Caco-2 (cell line): ENCODE measurements at regions not wholly inside any gene's neighbourhood (a gene's known extent, or its start where the extent isn't known, plus 50 kb on each side); places are given as distances from the start of the nearest gene placed in this dataset.

Experiments
- BruUV-seq: library from RNA; stranded (reverse); fragments of 400-500 nt; replicated peaks from 2 replicates; lab custom pipeline; 2021; lab: Mats Ljungman, UMichigan
- CTCF ChIA-PET: fragments of 300-600 bp; sonication (Branson Sonifier 250); formaldehyde crosslinking; loops from one replicate; lab custom pipeline; 2022; ENCODE audit warnings: antibody characterized with exemption; lab: Charles Lee
- POLR2A ChIA-PET: fragments of 300-600 bp; sonication (Branson Sonifier 250); formaldehyde crosslinking; loops from one replicate; lab custom pipeline; 2022; ENCODE audit warnings: antibody characterized with exemption; lab: Charles Lee
- DNase-seq, 2 experiments: peaks; one replicate each; pipeline versions ENCODE4 v3.0.0 to v3.0.0-alpha.2; 2020 to 2022
- H3K27me3 ChIP-seq: replicated peaks from 2 replicates; pipeline ENCODE4 v1.6.0; 2011; ENCODE audit warnings: low read length; ENCODE audit not compliant: control insufficient read depth, insufficient read depth
- H3K36me3 ChIP-seq: 2 replicates; pipeline ENCODE4 v1.5.1; 2011; ENCODE audit warnings: low read length; ENCODE audit not compliant: control insufficient read depth, insufficient read depth
- H3K4me1 ChIP-seq: fragments of 250-450 bp; sonication (Bioruptor Pico); 2 replicates; pipeline ENCODE4 v1.5.1; 2020; ENCODE audit warnings: mild to moderate bottlenecking
- H3K4me3 ChIP-seq: 2 replicates; pipeline ENCODE4 v1.5.1; 2011; ENCODE audit warnings: low read depth, mild to moderate bottlenecking, control low read depth, low read length
- H3K9me3 ChIP-seq: fragments of 250-450 bp; sonication (Bioruptor Pico); 2 replicates; pipeline ENCODE4 v1.5.1; 2020; ENCODE audit warnings: mild to moderate bottlenecking, moderate library complexity
- H3K27ac Mint-ChIP-seq: one replicate; pipeline ENCODE4 v1.8.0; 2022; ENCODE audit warnings: mixed read lengths; ENCODE audit not compliant: unreplicated experiment
- H3K27me3 Mint-ChIP-seq: one replicate; pipeline ENCODE4 v1.8.0; 2022; ENCODE audit warnings: mixed read lengths; ENCODE audit not compliant: insufficient read depth, unreplicated experiment
- H3K36me3 Mint-ChIP-seq: one replicate; pipeline ENCODE4 v1.8.0; 2022; ENCODE audit warnings: mild to moderate bottlenecking, mixed read lengths; ENCODE audit not compliant: insufficient read depth, unreplicated experiment
- H3K4me1 Mint-ChIP-seq: one replicate; pipeline ENCODE4 v1.8.0; 2022; ENCODE audit warnings: low read depth, mixed read lengths; ENCODE audit not compliant: unreplicated experiment
- H3K4me3 Mint-ChIP-seq: one replicate; pipeline ENCODE4 v1.8.0; 2022; ENCODE audit warnings: mild to moderate bottlenecking, moderate library complexity, mixed read lengths; ENCODE audit not compliant: unreplicated experiment
- H3K9me3 Mint-ChIP-seq: one replicate; pipeline ENCODE4 v1.8.0; 2022; ENCODE audit warnings: mixed read lengths; ENCODE audit not compliant: unreplicated experiment
- CTCF ChIP-seq, 2 experiments: fragments of 200-600 bp in 1 of 2; IDR thresholded peaks; 1 replicate in 1 of 2; 2 replicates in 1 of 2; pipeline versions ENCODE4 v1.5.1 to v1.8.0; 2011 to 2022; ENCODE audit warnings: antibody characterized with exemption in 1 of 2, control low read depth in 1 of 2, inconsistent platforms in 1 of 2, low read depth in 1 of 2, low read length in 1 of 2, mild to moderate bottlenecking in 1 of 2, moderate library complexity in 1 of 2; ENCODE audit not compliant: insufficient read depth in 1 of 2, severe bottlenecking in 1 of 2, unreplicated experiment in 1 of 2
- intact Hi-C: fragments of 100-400 bp; cut with micrococcal nuclease; formaldehyde crosslinking; loops from one replicate; pipeline ENCODE4 v1.10.0; 2022; ENCODE audit not compliant: unreplicated experiment

- TF ChIP-seq CTCF (IDR thresholded peaks at IDR 0.05; ENCODE audit: insufficient read depth in 1 of 2, low read depth in 1 of 2, low read length in 1 of 2, severe bottlenecking in 1 of 2, unreplicated experiment in 1 of 2): peak; percentile 71 to 75
- H3K4me1 Mint-ChIP-seq: peaks cover 5% of the 10 kb centered on the region
- no peaks in the 10 kb centered on the region; the same call in 1 of the 2 replicates for H3K4me1 ChIP-seq
- POLR2A ChIA-PET: no interaction called here
- CTCF ChIA-PET: interaction anchor here (0.6 to 0.7 kb wide), 2 partner anchors 73 to 95 kb away, joined by 3 read pairs; no protein-coding TSS in a partner anchor
- no peak overlapping the region for H3K4me3 Mint-ChIP-seq
- DNase-seq: peak; percentile 54 to 63
- no peaks in the 10 kb centered on the region for H3K36me3 ChIP-seq
- BruUV-seq: no TSS peak
- H3K27me3 ChIP-seq: no peaks in the 10 kb centered on the region
- 0 out of 2 replicates have a peak, but pooled peaks cover 3% of the 10 kb centered on the region for H3K9me3 ChIP-seq
- no peaks in the 10 kb centered on the region for H3K36me3 Mint-ChIP-seq
- H3K9me3 Mint-ChIP-seq: no peaks in the 10 kb centered on the region
- H3K4me3 ChIP-seq: no peak overlapping the region
- no peaks in the 10 kb centered on the region for H3K27me3 Mint-ChIP-seq
- H3K27ac Mint-ChIP-seq: no peak overlapping the region
- intact Hi-C loops: loop anchor here (5.0 to 10.0 kb wide), 3 partner anchors 101 to 268 kb away; partner anchors contain the start of gene TLE3
Observed at GRCh38 chr15:70362886-70363285, 265.2 kb upstream of the TLE3 start.

GRCh38 chr15:70362350-70362749 is 264.6 kb upstream of the TLE3 start:
- TF ChIP-seq CTCF (IDR thresholded peaks at IDR 0.05; ENCODE audit: insufficient read depth in 1 of 2, low read depth in 1 of 2, low read length in 1 of 2, severe bottlenecking in 1 of 2, unreplicated experiment in 1 of 2): no peak
- Mint-ChIP-seq H3K9me3 (no peaks in the 10 kb centered on the region), H3K36me3 (no peaks in the 10 kb centered on the region), H3K4me3 (no peak overlapping the region), H3K27me3 (no peaks in the 10 kb centered on the region), H3K27ac (no peak overlapping the region), H3K4me1 (peaks cover 6% of the 10 kb centered on the region)
- CTCF ChIA-PET: no interaction called here
- POLR2A ChIA-PET: no interaction called here
- no peaks in the 10 kb centered on the region; the same call in 1 of the 2 replicates for H3K4me1 ChIP-seq
- H3K36me3 ChIP-seq: no peaks in the 10 kb centered on the region
- no TSS peak for BruUV-seq
- DNase-seq: no peak
- H3K9me3 ChIP-seq: 0 out of 2 replicates have a peak, but pooled peaks cover 3% of the 10 kb centered on the region
- intact Hi-C loops: loop anchor here (5.0 to 10.0 kb wide), 3 partner anchors 100 to 268 kb away; partner anchors contain the start of gene TLE3
- H3K4me3 ChIP-seq: no peak overlapping the region
- no peaks in the 10 kb centered on the region for H3K27me3 ChIP-seq

- BruUV-seq: no TSS peak
- no peaks in the 10 kb centered on the region for H3K36me3 Mint-ChIP-seq
Observed at GRCh38 chr15:70361891-70362290, 264.2 kb upstream of the TLE3 start.

More at GRCh38 chr15:70361891-70362290, 264.2 kb upstream of the TLE3 start:
- POLR2A ChIA-PET: no interaction called here
- Mint-ChIP-seq H3K27ac (no peak overlapping the region), H3K4me3 (no peak overlapping the region), H3K4me1 (peaks cover 6% of the 10 kb centered on the region), H3K9me3 (no peaks in the 10 kb centered on the region), H3K27me3 (no peaks in the 10 kb centered on the region)
- H3K36me3 ChIP-seq: no peaks in the 10 kb centered on the region
- no peaks in the 10 kb centered on the region for H3K27me3 ChIP-seq
- 0 out of 2 replicates have a peak, but pooled peaks cover 3% of the 10 kb centered on the region for H3K9me3 ChIP-seq
- H3K4me3 ChIP-seq: no peak overlapping the region
- intact Hi-C loops: loop anchor here (5.0 to 10.0 kb wide), 3 partner anchors 100 to 267 kb away; partner anchors contain the start of gene TLE3
- TF ChIP-seq CTCF (IDR thresholded peaks at IDR 0.05; ENCODE audit: insufficient read depth in 1 of 2, low read depth in 1 of 2, low read length in 1 of 2, severe bottlenecking in 1 of 2, unreplicated experiment in 1 of 2): no peak
- peaks cover 2% of the 10 kb centered on the region; the same call in 1 of the 2 replicates for H3K4me1 ChIP-seq
- CTCF ChIA-PET: no interaction called here
- no peak for DNase-seq
